GM18861 (cell line): ENCODE measurements at regions not wholly inside any gene's neighbourhood (a gene's known extent, or its start where the extent isn't known, plus 50 kb on each side); places are given as distances from the start of the nearest gene placed in this dataset.

Experiments used
- ATAC-seq: cut with Tn5 transposase; IDR thresholded peaks from one replicate; pipeline ENCODE4 v1.9.1; 2021; ENCODE audit not compliant: unreplicated experiment

GRCh38 chr5:174282391-174282790 lies 236.9 kb downstream of the NSG2 start:
- no peak for ATAC-seq

- ATAC-seq, result no peak
Measured at GRCh38 chr5:174283211-174284005, 237.9 kb downstream of the NSG2 start.

GRCh38 chr5:174284873-174285272 lies 239.4 kb downstream of the NSG2 start:
- no peak for ATAC-seq

- no peak for ATAC-seq
Measured at GRCh38 chr5:174287761-174288160, 242.3 kb downstream of the NSG2 start.

GRCh38 chr5:174288439-174288838 lies 242.9 kb downstream of the NSG2 start:
- no peak for ATAC-seq

GRCh38 chr5:174291162-174291561 lies 245.7 kb downstream of the NSG2 start:
- no peak for ATAC-seq

GRCh38 chr5:174292348-174292747 lies 246.8 kb downstream of the NSG2 start:
- no peak for ATAC-seq

GRCh38 chr5:174293006-174293405 lies 247.5 kb downstream of the NSG2 start:
- no peak for ATAC-seq

GRCh38 chr5:174293481-174293880 lies 248.0 kb downstream of the NSG2 start:
- no peak for ATAC-seq

GRCh38 chr5:174294891-174295620 lies 249.6 kb downstream of the NSG2 start:
- ATAC-seq, result no peak

GRCh38 chr5:174295702-174296436 lies 250.4 kb downstream of the NSG2 start:
- no peak for ATAC-seq

GRCh38 chr5:174300118-174300940 lies 254.8 kb downstream of the NSG2 start:
- ATAC-seq, result no peak

- no peak for ATAC-seq
Measured at GRCh38 chr5:174300941-174301761, 255.6 kb downstream of the NSG2 start.

- ATAC-seq, result no peak
Measured at GRCh38 chr5:174301848-174302625, 256.5 kb downstream of the NSG2 start.

- no peak for ATAC-seq
Measured at GRCh38 chr5:174303035-174303434, 257.5 kb downstream of the NSG2 start.

- ATAC-seq, result no peak
Measured at GRCh38 chr5:174303437-174304045, 258.0 kb downstream of the NSG2 start.

GRCh38 chr5:174305241-174305681 lies 259.8 kb downstream of the NSG2 start:
- no peak for ATAC-seq

GRCh38 chr5:174306345-174307030 lies 261.0 kb downstream of the NSG2 start:
- no peak for ATAC-seq
